ENCODE measurements at regions not wholly inside any gene's neighbourhood (a gene's known extent, or its start where the extent isn't known, plus 50 kb on each side); places are given as distances from the start of the nearest gene placed in this dataset.

GRCh38 chr20:57899554-57899953, 189.7 kb upstream of the PMEPA1 start (continued):
- TF ChIP-seq ZNF462 (CRISPR knock-in tag; IDR thresholded peaks at IDR 0.05) (no peak), POLR2AphosphoS5 (IDR thresholded peaks at IDR 0.05; ENCODE audit: low read depth) (no peak), CREB1 (CRISPR knock-in tag; IDR thresholded peaks at IDR 0.05; ENCODE audit: low read depth) (no peak), STAT1 (IDR thresholded peaks at IDR 0.05; ENCODE audit: unreplicated experiment) (no peak), EZH2phosphoT487 (IDR thresholded peaks at IDR 0.05; ENCODE audit: unreplicated experiment) (no peak), ZNF114 (CRISPR knock-in tag; IDR thresholded peaks at IDR 0.05) (no peak), JUNB (IDR thresholded peaks at IDR 0.05; ENCODE audit: unreplicated experiment) (no peak), ETS1 (IDR thresholded peaks at IDR 0.05) (no peak), EZH2 (IDR thresholded peaks at IDR 0.05; ENCODE audit: low read depth, unreplicated experiment) (no peak), NANOG (IDR thresholded peaks at IDR 0.05; ENCODE audit: borderline replicate concordance) (no peak)
- TF ChIP-seq, protein P1, sequence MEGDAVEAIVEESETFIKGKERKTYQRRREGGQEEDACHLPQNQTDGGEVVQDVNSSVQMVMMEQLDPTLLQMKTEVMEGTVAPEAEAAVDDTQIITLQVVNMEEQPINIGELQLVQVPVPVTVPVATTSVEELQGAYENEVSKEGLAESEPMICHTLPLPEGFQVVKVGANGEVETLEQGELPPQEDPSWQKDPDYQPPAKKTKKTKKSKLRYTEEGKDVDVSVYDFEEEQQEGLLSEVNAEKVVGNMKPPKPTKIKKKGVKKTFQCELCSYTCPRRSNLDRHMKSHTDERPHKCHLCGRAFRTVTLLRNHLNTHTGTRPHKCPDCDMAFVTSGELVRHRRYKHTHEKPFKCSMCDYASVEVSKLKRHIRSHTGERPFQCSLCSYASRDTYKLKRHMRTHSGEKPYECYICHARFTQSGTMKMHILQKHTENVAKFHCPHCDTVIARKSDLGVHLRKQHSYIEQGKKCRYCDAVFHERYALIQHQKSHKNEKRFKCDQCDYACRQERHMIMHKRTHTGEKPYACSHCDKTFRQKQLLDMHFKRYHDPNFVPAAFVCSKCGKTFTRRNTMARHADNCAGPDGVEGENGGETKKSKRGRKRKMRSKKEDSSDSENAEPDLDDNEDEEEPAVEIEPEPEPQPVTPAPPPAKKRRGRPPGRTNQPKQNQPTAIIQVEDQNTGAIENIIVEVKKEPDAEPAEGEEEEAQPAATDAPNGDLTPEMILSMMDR (conservative IDR thresholded peaks at IDR 0.05; ENCODE audit: low read depth in 2 of 2): no peak
